ENCODE measurements at regions not wholly inside any gene's neighbourhood (a gene's known extent, or its start where the extent isn't known, plus 50 kb on each side); places are given as distances from the start of the nearest gene placed in this dataset.

- Mint-ChIP-seq H3K4me1 (no peaks in the 10 kb centered on the region), H3K4me3 (no peak overlapping the region), H3K27me3 (no peaks in the 10 kb centered on the region), H3K36me3 (no peaks in the 10 kb centered on the region), H3K9me3 (no peaks in the 10 kb centered on the region), H3K27ac (no peak overlapping the region)
- DNase-seq, result no peak
- ATAC-seq (replicated peaks), result no peak
These were observed 86.1 kb upstream of the NPY2R start for GRCh38 chr4:155122382-155122781.

- peaks cover 0 to 3% of the 10 kb centered on the region in 2 donors for H3K9me3 Mint-ChIP-seq
- H3K27me3 Mint-ChIP-seq, result no peaks in the 10 kb centered on the region
- no peaks in the 10 kb centered on the region for H3K36me3 Mint-ChIP-seq
- no peak overlapping the region for H3K4me3 Mint-ChIP-seq
- no peak for DNase-seq
- no peaks in the 10 kb centered on the region for H3K4me1 Mint-ChIP-seq
- H3K27ac Mint-ChIP-seq, result no peak overlapping the region
- ATAC-seq (replicated peaks), result no peak
These were observed 74.3 kb upstream of the NPY2R start for GRCh38 chr4:155134136-155134535.

GRCh38 chr4:155140889-155141288 is 67.5 kb upstream of the NPY2R start:
- no peaks in the 10 kb centered on the region for H3K4me1 Mint-ChIP-seq
- no peaks in the 10 kb centered on the region for H3K36me3 Mint-ChIP-seq
- DNase-seq (no peak), ATAC-seq (replicated peaks) (no peak)
- H3K4me3 Mint-ChIP-seq, result no peak overlapping the region
- H3K9me3 Mint-ChIP-seq, result peaks cover 0 to 1% of the 10 kb centered on the region in 2 donors
- no peaks in the 10 kb centered on the region for H3K27me3 Mint-ChIP-seq
- H3K27ac Mint-ChIP-seq, result no peak overlapping the region

GRCh38 chr4:155143512-155143911 is 64.9 kb upstream of the NPY2R start:
- Mint-ChIP-seq H3K27me3 (no peaks in the 10 kb centered on the region), H3K9me3 (peaks cover 0 to 1% of the 10 kb centered on the region in 2 donors), H3K4me1 (no peaks in the 10 kb centered on the region)

More at GRCh38 chr4:155143512-155143911, 64.9 kb upstream of the NPY2R start:
- Mint-ChIP-seq H3K36me3 (no peaks in the 10 kb centered on the region), H3K4me3 (no peak overlapping the region), H3K27ac (no peak overlapping the region)
- no peak for DNase-seq
- no peak for ATAC-seq (replicated peaks)

All from stimulated activated naive B cell treated with anti-CD40 and anti-IgM and Interleukin-4, amounts not matched to agents 10 μg/mL and 1 μg/mL and 100 μg/mL, for 72 hours (primary cell).